AG04450 (cell line): ENCODE measurements at regions not wholly inside any gene's neighbourhood (a gene's known extent, or its start where the extent isn't known, plus 50 kb on each side); places are given as distances from the start of the nearest gene placed in this dataset.

Experiments used
- CTCF ChIA-PET: fragments of 300-600, 350-600 bp; formaldehyde crosslinking; extraction: SDS; loops from one replicate; lab custom pipeline; 2022; ENCODE audit warnings: antibody characterized with exemption, inconsistent platforms; lab: Charles Lee
- POLR2A ChIA-PET: fragments of 350-600 bp; formaldehyde crosslinking; extraction: SDS; loops from one replicate; lab custom pipeline; 2021; ENCODE audit warnings: antibody characterized with exemption, inconsistent platforms; lab: Yijun Ruan, JAX
- DNase-seq: peaks from one replicate; pipeline ENCODE4 v3.0.0-alpha.2; 2011; ENCODE audit warnings: low read depth, low spot score
- H3K27ac ChIP-seq: one replicate; pipeline ENCODE4 v1.5.1; 2012; ENCODE audit warnings: low read depth, low read length, control low read depth
- H3K27me3 ChIP-seq: one replicate; pipeline ENCODE4 v1.6.0; 2012; ENCODE audit warnings: low read length; ENCODE audit not compliant: control insufficient read depth, insufficient read depth
- H3K4me3 ChIP-seq: 2 replicates; pipeline ENCODE4 v1.5.1; 2011; ENCODE audit warnings: mild to moderate bottlenecking, low read depth, low read length, control low read depth
- H3K9me3 ChIP-seq: 2 replicates; pipeline ENCODE4 v1.5.1; 2012; ENCODE audit warnings: low read length; ENCODE audit not compliant: control insufficient read depth, insufficient read depth
- CTCF ChIP-seq: IDR thresholded peaks from 2 replicates; pipeline ENCODE4 v1.5.1; 2011; ENCODE audit warnings: low read depth, low read length, control low read depth, inconsistent platforms

- ChIA-PET POLR2A (no interaction called here), CTCF (no interaction called here)
- H3K9me3 ChIP-seq = peaks cover 3% of the 10 kb centered on the region; the same call in 1 of the 2 replicates
- no peak for DNase-seq
- TF ChIP-seq CTCF = no peak
- no peak overlapping the region for H3K27ac ChIP-seq
- H3K27me3 ChIP-seq = no peaks in the 10 kb centered on the region
- H3K4me3 ChIP-seq = no peak overlapping the region
These were observed 748.7 kb upstream of the HS3ST1 start for GRCh38 chr4:12177416-12177815.

GRCh38 chr4:12173496-12173895, 744.8 kb upstream of the HS3ST1 start:
- DNase-seq = no peak
- Histone ChIP-seq H3K27ac (no peak overlapping the region), H3K4me3 (no peak overlapping the region), H3K27me3 (no peaks in the 10 kb centered on the region), H3K9me3 (peaks cover 5% of the 10 kb centered on the region; the same call in 1 of the 2 replicates)
- TF ChIP-seq CTCF = no peak
- ChIA-PET CTCF (interaction anchor here (0.6 kb wide), 1 partner anchor 1106 kb away, joined by 4 read pairs; no protein-coding TSS in a partner anchor), POLR2A (no interaction called here)

GRCh38 chr4:12172198-12172973, 743.7 kb upstream of the HS3ST1 start:
- no peak for DNase-seq

GRCh38 chr4:12170308-12170707, 741.6 kb upstream of the HS3ST1 start:
- POLR2A ChIA-PET = no interaction called here
- Histone ChIP-seq H3K4me3 (no peak overlapping the region), H3K27me3 (no peaks in the 10 kb centered on the region), H3K27ac (no peak overlapping the region), H3K9me3 (peaks cover 6% of the 10 kb centered on the region; the same call in 1 of the 2 replicates)
- CTCF ChIA-PET = no interaction called here
- no peak for TF ChIP-seq CTCF
- DNase-seq = no peak

More at GRCh38 chr4:12172198-12172973, 743.7 kb upstream of the HS3ST1 start:
- H3K4me3 ChIP-seq = no peak overlapping the region
- H3K27me3 ChIP-seq = no peaks in the 10 kb centered on the region
- H3K9me3 ChIP-seq = peaks cover 6% of the 10 kb centered on the region; the same call in 1 of the 2 replicates
- TF ChIP-seq CTCF = no peak
- ChIA-PET POLR2A (no interaction called here), CTCF (no interaction called here)
- H3K27ac ChIP-seq = no peak overlapping the region

GRCh38 chr4:12165616-12166015, 736.9 kb upstream of the HS3ST1 start:
- ChIA-PET POLR2A (no interaction called here), CTCF (interaction anchor here (0.7 kb wide), 1 partner anchor 22 kb away, joined by 3 read pairs; no protein-coding TSS in a partner anchor)
- H3K27me3 ChIP-seq = no peaks in the 10 kb centered on the region
- H3K4me3 ChIP-seq = no peak overlapping the region
- no peak overlapping the region for H3K27ac ChIP-seq
- DNase-seq = no peak
- no peak for TF ChIP-seq CTCF
- H3K9me3 ChIP-seq = peaks cover 19% of the 10 kb centered on the region
